GM12873 (cell line): ENCODE measurements at regions not wholly inside any gene's neighbourhood (a gene's known extent, or its start where the extent isn't known, plus 50 kb on each side); places are given as distances from the start of the nearest gene placed in this dataset.

Source experiments
- TF ChIP-seq, protein P1 (sequence below): IDR thresholded peaks from 2 replicates; pipeline ENCODE4 v1.5.1; 2012; ENCODE audit warnings: low read depth, mild to moderate bottlenecking, moderate library complexity, low read length, control low read depth; ENCODE audit not compliant: insufficient read depth; ENCODE audit errors: missing control alignments

DNA sequence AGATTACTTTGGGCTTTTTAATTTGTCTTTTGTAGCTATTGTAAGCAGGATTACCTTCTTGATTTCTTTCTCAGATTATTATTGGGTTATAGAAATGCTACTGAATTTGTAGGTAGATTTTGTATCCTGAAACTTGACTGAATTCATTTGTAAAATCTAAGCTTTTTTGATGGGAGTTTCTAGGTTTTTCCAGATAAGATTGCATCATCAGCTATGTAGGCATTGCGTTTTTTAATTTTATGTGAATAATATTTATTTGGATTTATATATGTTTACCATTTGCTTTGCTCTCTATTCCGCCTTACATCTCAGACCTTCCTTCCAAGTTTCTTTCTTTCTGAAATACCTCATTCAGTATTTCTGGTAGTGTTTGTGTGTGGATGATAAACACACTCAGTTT is 351.7 kb upstream of the ANKRD30A start:
- TF ChIP-seq, protein P1, sequence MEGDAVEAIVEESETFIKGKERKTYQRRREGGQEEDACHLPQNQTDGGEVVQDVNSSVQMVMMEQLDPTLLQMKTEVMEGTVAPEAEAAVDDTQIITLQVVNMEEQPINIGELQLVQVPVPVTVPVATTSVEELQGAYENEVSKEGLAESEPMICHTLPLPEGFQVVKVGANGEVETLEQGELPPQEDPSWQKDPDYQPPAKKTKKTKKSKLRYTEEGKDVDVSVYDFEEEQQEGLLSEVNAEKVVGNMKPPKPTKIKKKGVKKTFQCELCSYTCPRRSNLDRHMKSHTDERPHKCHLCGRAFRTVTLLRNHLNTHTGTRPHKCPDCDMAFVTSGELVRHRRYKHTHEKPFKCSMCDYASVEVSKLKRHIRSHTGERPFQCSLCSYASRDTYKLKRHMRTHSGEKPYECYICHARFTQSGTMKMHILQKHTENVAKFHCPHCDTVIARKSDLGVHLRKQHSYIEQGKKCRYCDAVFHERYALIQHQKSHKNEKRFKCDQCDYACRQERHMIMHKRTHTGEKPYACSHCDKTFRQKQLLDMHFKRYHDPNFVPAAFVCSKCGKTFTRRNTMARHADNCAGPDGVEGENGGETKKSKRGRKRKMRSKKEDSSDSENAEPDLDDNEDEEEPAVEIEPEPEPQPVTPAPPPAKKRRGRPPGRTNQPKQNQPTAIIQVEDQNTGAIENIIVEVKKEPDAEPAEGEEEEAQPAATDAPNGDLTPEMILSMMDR: no peak

- TF ChIP-seq, protein P1: no peak
Observed at GRCh38 chr10:36771725-36772124, 353.7 kb upstream of the ANKRD30A start.

DNA sequence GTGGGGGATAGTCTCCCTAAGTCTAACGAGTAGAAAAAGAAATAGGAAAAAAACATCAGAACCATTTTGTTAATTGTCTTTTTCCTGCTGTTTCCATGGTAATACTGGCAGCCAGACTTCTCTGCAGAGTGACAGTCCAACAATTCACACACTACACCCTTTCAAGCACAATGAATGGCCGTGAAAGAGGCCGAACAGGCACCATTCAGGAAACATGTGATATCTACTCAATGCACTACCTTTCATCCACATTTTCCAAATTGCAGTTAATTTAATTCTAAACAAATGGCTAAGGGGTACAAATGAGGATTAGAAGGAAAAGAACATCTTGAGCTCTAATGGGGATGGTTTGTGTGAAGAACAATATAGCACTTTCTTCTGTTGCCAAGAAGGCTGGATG is 358.5 kb upstream of the ANKRD30A start:
- TF ChIP-seq, protein P1: no peak

DNA sequence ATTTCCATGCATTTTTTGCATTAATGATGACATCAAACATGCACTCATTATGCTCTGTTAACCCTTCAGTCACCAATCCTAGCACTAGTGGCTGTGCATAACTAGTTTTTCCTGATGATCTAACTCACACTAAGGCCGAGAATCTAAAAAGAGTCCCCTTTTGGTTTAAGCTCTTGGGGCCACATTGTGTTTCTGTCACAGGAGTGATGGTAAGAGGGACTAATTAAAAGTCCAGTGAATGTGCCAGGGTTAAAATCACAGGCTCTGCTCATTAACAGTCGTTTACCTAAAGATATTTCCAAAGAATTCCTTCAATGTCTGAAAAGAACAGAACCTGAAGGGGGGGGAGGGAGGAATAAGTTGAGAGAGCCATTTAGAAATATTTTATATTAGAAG is 359.0 kb upstream of the ANKRD30A start:
- TF ChIP-seq, protein P1: no peak

- TF ChIP-seq, protein P1: no peak
Observed at GRCh38 chr10:36765782-36766414, 359.5 kb upstream of the ANKRD30A start.

- TF ChIP-seq, protein P1: no peak
Observed at GRCh38 chr10:36764823-36765222, 360.6 kb upstream of the ANKRD30A start.

DNA sequence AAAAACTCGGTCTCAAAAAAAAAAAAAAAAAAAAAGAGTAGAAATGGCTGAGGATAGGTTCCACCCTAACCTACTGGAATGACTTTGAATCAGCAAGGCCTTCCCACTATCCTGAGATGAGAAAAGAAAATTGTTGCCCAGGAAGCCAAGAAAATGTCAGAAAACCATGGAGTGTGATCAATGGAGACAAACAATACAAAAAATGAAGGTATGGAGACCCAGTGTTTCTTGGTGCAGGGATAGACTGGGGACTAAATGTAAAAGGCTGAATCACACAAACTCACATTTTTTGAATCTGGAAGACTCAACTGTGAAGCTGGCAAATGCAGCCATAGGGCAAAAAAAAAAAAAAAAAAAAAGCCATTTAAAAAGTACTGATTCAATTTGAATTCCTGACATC is 364.3 kb upstream of the ANKRD30A start:
- TF ChIP-seq, protein P1: no peak
